Activated CD4-positive, alpha-beta T cell treated with anti-CD3 and anti-CD28 coated beads for 36 hours (primary cell): ENCODE measurements at regions not wholly inside any gene's neighbourhood (a gene's known extent, or its start where the extent isn't known, plus 50 kb on each side); places are given as distances from the start of the nearest gene placed in this dataset.
"Not testable (repeated sequence)": the region's sequence is repeated elsewhere in the genome, so short reads cannot be mapped to it uniquely, and the experiment has no call there.

Experiments
- ATAC-seq: fragments of 200-7000 bp; cut with Tn5 transposase; one replicate; pipeline ENCODE4 v1.10.0; 2021; ENCODE audit warnings: mild to moderate bottlenecking, moderate library complexity
- CTCF ChIA-PET: fragments of 350-600 bp; sonication (Branson Sonifier 250); formaldehyde crosslinking; loops from one replicate; lab custom pipeline; 2021; ENCODE audit warnings: antibody characterized with exemption; lab: Charles Lee
- POLR2A ChIA-PET: fragments of 350-600 bp; sonication (Branson Sonifier 250); formaldehyde crosslinking; loops from one replicate; lab custom pipeline; 2021; ENCODE audit warnings: antibody characterized with exemption, inconsistent platforms; lab: Charles Lee
- DNase-seq: peaks from one replicate; pipeline ENCODE4 v3.0.0-alpha.2; 2020
- H3K27ac Mint-ChIP-seq: one replicate; pipeline ENCODE4 v1.8.0; 2021; ENCODE audit warnings: mixed read lengths
- H3K27me3 Mint-ChIP-seq: one replicate; pipeline ENCODE4 v1.8.0; 2021; ENCODE audit warnings: mixed read lengths
- H3K36me3 Mint-ChIP-seq: one replicate; pipeline ENCODE4 v1.8.0; 2021; ENCODE audit warnings: low read depth, mixed read lengths
- H3K4me1 Mint-ChIP-seq: one replicate; pipeline ENCODE4 v1.8.0; 2021; ENCODE audit warnings: mixed read lengths
- H3K4me3 Mint-ChIP-seq: one replicate; pipeline ENCODE4 v1.8.0; 2021; ENCODE audit warnings: mild to moderate bottlenecking, moderate library complexity, mixed read lengths
- H3K9me3 Mint-ChIP-seq: one replicate; pipeline ENCODE4 v1.8.0; 2021; ENCODE audit warnings: low read depth, mixed read lengths
- intact Hi-C, 2 experiments: fragments of 100-400 bp; cut with DNase I in 1 of 2; cut with micrococcal nuclease in 1 of 2; formaldehyde crosslinking; loops; one replicate each; pipeline versions ENCODE4 v1.14.2 to v1.15.1; 2022 to 2024; cut with DNase I, micrococcal nuclease

GRCh38 chr2:132275396-132275795 lies 113.6 kb upstream of the ANKRD30BL start:
- Mint-ChIP-seq H3K27me3 (no peaks in the 10 kb centered on the region), H3K4me1 (no peaks in the 10 kb centered on the region), H3K27ac (no peak overlapping the region), H3K4me3 (no peak overlapping the region), H3K9me3 (peaks cover 14% of the 10 kb centered on the region), H3K36me3 (no peaks in the 10 kb centered on the region)
- CTCF ChIA-PET, result no interaction called here
- POLR2A ChIA-PET, result no interaction called here
- DNase-seq (no peak), ATAC-seq (no peak)
- intact Hi-C loops, result no loop called here

DNA sequence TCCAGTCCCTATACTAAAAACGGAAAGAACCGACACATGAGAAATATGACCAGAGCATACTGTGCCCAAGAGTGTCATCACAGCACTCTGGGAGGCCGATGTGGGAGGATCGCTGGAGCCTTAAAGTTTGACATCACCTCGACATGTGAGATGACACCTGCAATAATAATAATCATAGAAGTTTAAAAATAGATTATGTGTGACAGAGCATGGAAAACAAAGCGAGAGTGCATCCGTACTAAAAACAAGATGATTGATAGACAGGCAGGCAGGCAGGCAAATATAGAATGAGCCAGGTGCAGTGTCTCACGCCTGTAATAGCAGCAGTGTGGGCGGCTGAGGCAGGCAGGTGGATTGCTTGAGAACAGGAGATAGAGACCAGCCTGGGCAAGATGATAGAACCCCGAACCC lies 114.8 kb upstream of the ANKRD30BL start:
- peaks cover 2% of the 10 kb centered on the region for H3K27me3 Mint-ChIP-seq
- H3K36me3 Mint-ChIP-seq, result no peaks in the 10 kb centered on the region
- ATAC-seq (no peak), DNase-seq (no peak)
- H3K4me3 Mint-ChIP-seq, result no peak overlapping the region
- POLR2A ChIA-PET, result no interaction called here
- peaks cover 14% of the 10 kb centered on the region for H3K9me3 Mint-ChIP-seq
- CTCF ChIA-PET, result no interaction called here
- intact Hi-C loops, result no loop called here
- no peaks in the 10 kb centered on the region for H3K4me1 Mint-ChIP-seq
- no peak overlapping the region for H3K27ac Mint-ChIP-seq

DNA sequence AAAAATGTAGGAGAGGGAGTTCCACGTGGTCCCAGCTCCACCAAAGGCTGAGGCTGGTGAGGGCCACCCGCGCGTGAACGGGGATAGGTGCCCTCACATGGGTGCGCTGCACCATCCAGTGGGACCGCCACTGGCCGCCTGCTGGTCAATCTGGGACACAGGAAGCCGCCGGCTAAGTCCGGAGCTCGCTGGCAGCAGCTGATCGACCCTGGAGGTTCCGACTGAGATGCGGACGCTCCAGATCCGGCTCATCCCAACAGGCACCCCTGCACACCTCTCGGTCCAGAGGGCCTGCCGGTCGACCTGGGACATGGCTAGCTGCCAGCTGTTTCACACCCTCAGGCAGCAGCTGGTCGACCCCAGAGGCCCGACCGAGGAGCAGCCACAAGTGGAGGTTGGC lies 116.5 kb upstream of the ANKRD30BL start:
- H3K27me3 Mint-ChIP-seq, result peaks cover 6% of the 10 kb centered on the region
- no peak for ATAC-seq
- POLR2A ChIA-PET, result no interaction called here

DNA sequence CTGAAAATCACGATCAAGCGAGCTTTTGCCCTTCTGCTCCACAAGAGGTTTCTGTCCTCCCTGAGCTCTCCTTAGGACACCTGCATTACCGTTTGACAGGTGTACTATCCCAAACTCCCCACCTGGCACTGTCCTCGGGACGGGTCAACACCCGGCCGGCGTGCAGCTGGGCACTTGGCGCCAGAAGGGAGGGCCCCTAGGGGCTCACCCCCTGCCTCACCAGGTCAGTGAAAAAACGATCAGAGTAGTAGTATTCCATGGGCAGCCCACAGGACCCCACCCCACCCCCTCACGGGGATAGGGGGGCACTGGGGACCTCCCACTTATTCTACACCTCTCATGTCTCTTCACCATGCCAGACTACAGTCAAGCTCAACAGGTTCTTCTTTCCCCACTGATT lies 117.6 kb upstream of the ANKRD30BL start:
- ATAC-seq (no peak), DNase-seq (no peak)
- Mint-ChIP-seq H3K27ac (no peak overlapping the region), H3K9me3 (peaks cover 14% of the 10 kb centered on the region), H3K36me3 (no peaks in the 10 kb centered on the region), H3K4me3 (no peak overlapping the region), H3K27me3 (peaks cover 6% of the 10 kb centered on the region), H3K4me1 (no peaks in the 10 kb centered on the region)
- POLR2A ChIA-PET, result no interaction called here
- CTCF ChIA-PET, result no interaction called here
- intact Hi-C loops, result no loop called here

More for the DNA sequence above, 116.5 kb upstream of the ANKRD30BL start:
- intact Hi-C loops, result no loop called here
- H3K36me3 Mint-ChIP-seq, result no peaks in the 10 kb centered on the region
- CTCF ChIA-PET, result no interaction called here
- H3K27ac Mint-ChIP-seq, result no peak overlapping the region
- H3K4me3 Mint-ChIP-seq, result no peak overlapping the region
- no peak for DNase-seq
- peaks cover 14% of the 10 kb centered on the region for H3K9me3 Mint-ChIP-seq
- no peaks in the 10 kb centered on the region for H3K4me1 Mint-ChIP-seq

DNA sequence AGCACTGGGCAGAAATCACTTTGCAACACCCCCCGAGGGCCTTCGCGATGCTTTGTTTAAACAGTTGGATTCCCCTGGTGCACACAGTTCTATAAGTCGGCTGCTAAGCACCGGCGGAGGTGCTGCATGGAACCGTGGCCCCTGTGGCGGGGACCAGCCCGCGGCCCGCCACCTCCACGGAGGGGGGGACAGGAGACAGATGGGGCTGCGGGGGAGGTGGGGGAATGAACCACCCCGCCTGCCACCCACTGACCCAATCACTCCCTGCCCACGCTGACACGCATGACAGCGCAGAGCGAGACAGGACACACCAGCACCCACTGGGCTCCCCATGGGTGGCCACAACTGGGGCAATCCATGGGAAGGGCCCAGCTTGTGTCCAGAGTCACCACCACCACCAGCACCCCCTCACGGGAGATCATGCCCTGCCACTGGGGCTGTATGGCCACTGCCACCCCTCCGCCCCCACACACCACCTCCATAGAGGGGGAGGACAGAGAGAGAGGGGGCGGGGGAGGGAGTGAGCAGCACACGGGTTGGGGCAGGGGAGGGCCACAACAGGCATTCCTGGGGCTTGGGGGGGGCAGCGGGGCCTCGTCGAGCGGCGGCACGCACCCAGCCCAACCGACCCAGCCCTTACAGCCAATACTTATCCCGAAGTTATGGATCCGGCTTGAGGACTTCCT lies 118.3 kb upstream of the ANKRD30BL start:
- Mint-ChIP-seq H3K4me1 (no peaks in the 10 kb centered on the region), H3K27ac (no peak overlapping the region), H3K27me3 (peaks cover 6% of the 10 kb centered on the region), H3K36me3 (no peaks in the 10 kb centered on the region), H3K4me3 (no peak overlapping the region), H3K9me3 (peaks cover 14% of the 10 kb centered on the region)
- DNase-seq (no peak), ATAC-seq (no peak)
- ChIA-PET CTCF (interaction anchor here (0.6 kb wide), 1 partner anchor 1253 kb away, joined by 3 read pairs; no protein-coding TSS in a partner anchor), POLR2A (no interaction called here)
- intact Hi-C loops, result no loop called here

- no peak for DNase-seq
- Mint-ChIP-seq H3K27ac (no peak overlapping the region), H3K9me3 (peaks cover 14% of the 10 kb centered on the region), H3K27me3 (peaks cover 6% of the 10 kb centered on the region), H3K36me3 (no peaks in the 10 kb centered on the region), H3K4me1 (no peaks in the 10 kb centered on the region), H3K4me3 (no peak overlapping the region)
- no peak for ATAC-seq
- CTCF ChIA-PET, result no interaction called here
- intact Hi-C loops, result no loop called here
- POLR2A ChIA-PET, result no interaction called here
Observed at GRCh38 chr2:132280912-132281311, 119.2 kb upstream of the ANKRD30BL start.

GRCh38 chr2:132282104-132282503 lies 120.4 kb upstream of the ANKRD30BL start:
- H3K4me1 Mint-ChIP-seq, intact Hi-C loops, H3K27ac Mint-ChIP-seq, H3K4me3 Mint-ChIP-seq, H3K27me3 Mint-ChIP-seq, H3K9me3 Mint-ChIP-seq, DNase-seq, H3K36me3 Mint-ChIP-seq, ATAC-seq, CTCF ChIA-PET, POLR2A ChIA-PET: not testable (repeated sequence)

DNA sequence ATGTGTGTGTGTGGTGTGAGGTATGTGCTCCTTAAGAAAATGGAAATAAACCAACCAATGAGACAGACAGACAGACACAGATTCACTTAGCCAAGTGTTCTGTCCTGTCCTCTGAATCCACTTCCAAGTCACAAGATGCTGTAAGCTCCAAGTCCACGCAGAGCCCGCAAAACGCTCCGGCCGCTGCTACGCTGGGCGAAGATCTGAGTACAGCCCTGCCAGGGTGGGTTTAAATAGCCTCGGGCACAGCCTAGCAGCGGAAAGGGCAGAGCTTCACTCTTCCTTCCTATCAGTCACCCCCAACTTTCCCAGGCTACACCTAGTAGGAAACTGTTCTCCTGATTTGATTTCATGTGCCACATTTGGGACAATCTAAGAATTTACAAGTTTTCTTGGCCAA lies 121.2 kb upstream of the ANKRD30BL start:
- Mint-ChIP-seq H3K4me1 (no peaks in the 10 kb centered on the region), H3K4me3 (no peak overlapping the region), H3K27me3 (peaks cover 6% of the 10 kb centered on the region), H3K9me3 (peaks cover 4% of the 10 kb centered on the region), H3K36me3 (no peaks in the 10 kb centered on the region), H3K27ac (no peak overlapping the region)
- ATAC-seq, result no peak
- intact Hi-C loops, result no loop called here
- no peak for DNase-seq
- ChIA-PET CTCF (no interaction called here), POLR2A (no interaction called here)

- H3K4me3 Mint-ChIP-seq, H3K27me3 Mint-ChIP-seq, CTCF ChIA-PET: not testable (repeated sequence)
Observed at GRCh38 chr2:132286289-132286911, 124.6 kb upstream of the ANKRD30BL start.

GRCh38 chr2:132287910-132288309 lies 126.2 kb upstream of the ANKRD30BL start:
- H3K36me3 Mint-ChIP-seq, H3K27me3 Mint-ChIP-seq, DNase-seq, H3K4me1 Mint-ChIP-seq, H3K27ac Mint-ChIP-seq, CTCF ChIA-PET, intact Hi-C loops, POLR2A ChIA-PET, H3K4me3 Mint-ChIP-seq, ATAC-seq, H3K9me3 Mint-ChIP-seq: not testable (repeated sequence)

More at GRCh38 chr2:132286289-132286911, 124.6 kb upstream of the ANKRD30BL start:
- H3K4me1 Mint-ChIP-seq, intact Hi-C loops, POLR2A ChIA-PET, H3K36me3 Mint-ChIP-seq, H3K9me3 Mint-ChIP-seq, DNase-seq, ATAC-seq, H3K27ac Mint-ChIP-seq: not testable (repeated sequence)

- H3K9me3 Mint-ChIP-seq, ATAC-seq, POLR2A ChIA-PET, DNase-seq, CTCF ChIA-PET, H3K27ac Mint-ChIP-seq, intact Hi-C loops, H3K4me1 Mint-ChIP-seq, H3K27me3 Mint-ChIP-seq, H3K4me3 Mint-ChIP-seq, H3K36me3 Mint-ChIP-seq: not testable (repeated sequence)
Observed at GRCh38 chr2:132289138-132289537, 127.4 kb upstream of the ANKRD30BL start.

- intact Hi-C loops, ATAC-seq, H3K27me3 Mint-ChIP-seq, POLR2A ChIA-PET, H3K4me3 Mint-ChIP-seq, DNase-seq, H3K27ac Mint-ChIP-seq, H3K36me3 Mint-ChIP-seq, H3K4me1 Mint-ChIP-seq, CTCF ChIA-PET, H3K9me3 Mint-ChIP-seq: not testable (repeated sequence)
Observed at GRCh38 chr2:132289812-132290211, 126.8 kb upstream of the GPR39 start.
